GM06990 (cell line): ENCODE measurements at regions not wholly inside any gene's neighbourhood (a gene's known extent, or its start where the extent isn't known, plus 50 kb on each side); places are given as distances from the start of the nearest gene placed in this dataset.

ENCODE experiments used
- DNase-seq: peaks from one replicate; pipeline ENCODE4 v3.0.0-alpha.2; 2011; ENCODE audit not compliant: insufficient read length; ENCODE audit errors: extremely low read depth
- H3K27me3 ChIP-seq: replicated peaks from 2 replicates; pipeline ENCODE4 v1.6.0; 2011; ENCODE audit warnings: low read length; ENCODE audit not compliant: control insufficient read depth, insufficient read depth
- H3K36me3 ChIP-seq: 2 replicates; pipeline ENCODE4 v1.5.1; 2011; ENCODE audit warnings: low read length; ENCODE audit not compliant: control insufficient read depth, insufficient read depth
- H3K4me3 ChIP-seq: replicated peaks from 2 replicates; pipeline ENCODE4 v1.5.1; 2011; ENCODE audit warnings: low read depth, mild to moderate bottlenecking, control low read depth, low read length
- TF ChIP-seq, protein P1 (sequence below): IDR thresholded peaks from 2 replicates; pipeline ENCODE4 v1.5.1; 2011; ENCODE audit warnings: low read length, control low read depth, mild to moderate bottlenecking, inconsistent platforms; ENCODE audit not compliant: insufficient read depth, poor library complexity, severe bottlenecking

GRCh38 chr2:60007671-60008070 lies 545.8 kb downstream of the BCL11A start:
- H3K36me3 ChIP-seq: no peaks in the 10 kb centered on the region
- no peaks in the 10 kb centered on the region for H3K27me3 ChIP-seq
- no peak overlapping the region for H3K4me3 ChIP-seq
- no peak for DNase-seq
- TF ChIP-seq, protein P1, sequence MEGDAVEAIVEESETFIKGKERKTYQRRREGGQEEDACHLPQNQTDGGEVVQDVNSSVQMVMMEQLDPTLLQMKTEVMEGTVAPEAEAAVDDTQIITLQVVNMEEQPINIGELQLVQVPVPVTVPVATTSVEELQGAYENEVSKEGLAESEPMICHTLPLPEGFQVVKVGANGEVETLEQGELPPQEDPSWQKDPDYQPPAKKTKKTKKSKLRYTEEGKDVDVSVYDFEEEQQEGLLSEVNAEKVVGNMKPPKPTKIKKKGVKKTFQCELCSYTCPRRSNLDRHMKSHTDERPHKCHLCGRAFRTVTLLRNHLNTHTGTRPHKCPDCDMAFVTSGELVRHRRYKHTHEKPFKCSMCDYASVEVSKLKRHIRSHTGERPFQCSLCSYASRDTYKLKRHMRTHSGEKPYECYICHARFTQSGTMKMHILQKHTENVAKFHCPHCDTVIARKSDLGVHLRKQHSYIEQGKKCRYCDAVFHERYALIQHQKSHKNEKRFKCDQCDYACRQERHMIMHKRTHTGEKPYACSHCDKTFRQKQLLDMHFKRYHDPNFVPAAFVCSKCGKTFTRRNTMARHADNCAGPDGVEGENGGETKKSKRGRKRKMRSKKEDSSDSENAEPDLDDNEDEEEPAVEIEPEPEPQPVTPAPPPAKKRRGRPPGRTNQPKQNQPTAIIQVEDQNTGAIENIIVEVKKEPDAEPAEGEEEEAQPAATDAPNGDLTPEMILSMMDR: no peak

GRCh38 chr2:60003076-60003475 lies 550.4 kb downstream of the BCL11A start:
- DNase-seq: no peak
- H3K27me3 ChIP-seq: no peaks in the 10 kb centered on the region
- H3K4me3 ChIP-seq: no peak overlapping the region
- TF ChIP-seq, protein P1: no peak
- H3K36me3 ChIP-seq: no peaks in the 10 kb centered on the region

- TF ChIP-seq, protein P1: no peak
Measured at GRCh38 chr2:60002183-60002867, 551.1 kb downstream of the BCL11A start.

DNA sequence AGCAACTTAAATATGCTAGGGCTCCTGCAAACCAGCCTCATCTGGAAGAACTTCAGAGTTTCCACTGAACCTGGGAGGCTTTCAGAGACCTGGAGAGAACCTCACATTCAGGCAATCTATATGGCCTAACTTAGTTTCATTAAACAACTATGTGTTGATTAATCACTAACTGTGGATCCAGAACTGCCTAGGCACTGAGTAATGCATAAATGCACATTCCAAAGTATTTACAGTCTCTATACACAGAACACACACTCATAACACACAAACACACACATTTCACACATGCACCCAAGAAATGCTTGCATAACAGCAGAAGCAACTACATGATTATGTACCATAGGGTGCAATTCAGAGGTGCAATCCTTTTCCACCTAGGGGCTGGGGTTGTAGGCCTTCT lies 552.8 kb downstream of the BCL11A start:
- H3K27me3 ChIP-seq: no peaks in the 10 kb centered on the region
- H3K4me3 ChIP-seq: no peak overlapping the region
- no peak for DNase-seq
- TF ChIP-seq, protein P1: no peak
- no peaks in the 10 kb centered on the region for H3K36me3 ChIP-seq

More at GRCh38 chr2:60002183-60002867, 551.1 kb downstream of the BCL11A start:
- Histone ChIP-seq H3K4me3 (no peak overlapping the region), H3K27me3 (no peaks in the 10 kb centered on the region), H3K36me3 (no peaks in the 10 kb centered on the region)
- no peak for DNase-seq

DNA sequence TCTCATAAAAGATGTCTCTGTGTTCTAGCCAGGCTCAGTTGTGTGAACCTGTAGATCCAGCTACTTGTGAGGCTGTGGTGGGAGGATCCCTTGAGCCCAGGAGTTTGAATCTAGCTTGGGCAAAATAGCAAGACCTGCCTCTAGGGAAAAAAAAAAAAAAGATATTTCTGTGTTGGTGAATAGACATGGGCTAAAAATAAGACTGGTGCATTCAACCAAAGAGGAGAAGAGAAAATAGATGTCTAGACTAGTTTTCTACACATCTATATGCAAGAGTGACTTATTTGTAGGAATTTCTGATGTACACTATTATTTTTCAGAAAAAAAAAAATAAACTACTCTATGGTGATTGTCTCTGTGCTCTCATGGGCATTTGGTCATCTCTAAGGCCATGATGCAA lies 555.1 kb downstream of the BCL11A start:
- TF ChIP-seq, protein P1: no peak
- Histone ChIP-seq H3K36me3 (no peaks in the 10 kb centered on the region), H3K4me3 (no peak overlapping the region), H3K27me3 (no peaks in the 10 kb centered on the region)
- no peak for DNase-seq

DNA sequence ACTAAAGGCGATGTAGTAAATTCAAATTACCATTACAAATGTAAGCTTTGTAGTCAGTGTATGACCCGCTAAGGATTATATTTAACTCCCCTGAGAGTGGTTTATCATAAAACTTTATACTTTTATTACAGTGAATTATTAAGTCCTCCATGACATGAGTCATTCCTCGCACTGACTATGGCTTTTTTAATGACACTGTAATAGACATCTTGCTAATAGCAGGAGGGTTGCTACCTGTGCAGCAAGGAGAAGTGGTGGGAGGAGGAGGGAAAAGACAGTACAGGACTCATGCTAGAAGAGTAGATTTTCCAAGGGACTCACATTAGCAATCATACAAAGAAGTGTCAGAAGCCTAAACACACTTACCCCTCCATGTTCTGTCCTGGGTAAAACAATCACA lies 556.1 kb downstream of the BCL11A start:
- Histone ChIP-seq H3K27me3 (no peaks in the 10 kb centered on the region), H3K36me3 (no peaks in the 10 kb centered on the region), H3K4me3 (no peak overlapping the region)
- TF ChIP-seq, protein P1: no peak
- DNase-seq: no peak
